HS-5 (cell line): ENCODE measurements at regions not wholly inside any gene's neighbourhood (a gene's known extent, or its start where the extent isn't known, plus 50 kb on each side); places are given as distances from the start of the nearest gene placed in this dataset.
"Not testable (repeated sequence)": the region's sequence is repeated elsewhere in the genome, so short reads cannot be mapped to it uniquely, and the experiment has no call there.

Source experiments
- DNase-seq: peaks from one replicate; pipeline ENCODE4 v3.0.0-alpha.2; 2012; ENCODE audit warnings: low read depth

GRCh38 chr3:178306432-178307115 lies 229.7 kb upstream of the KCNMB2 start:
- no peak for DNase-seq

- no peak for DNase-seq
Measured at GRCh38 chr3:178308771-178309170, 227.5 kb upstream of the KCNMB2 start.

- DNase-seq, result no peak
Measured at GRCh38 chr3:178310949-178311348, 225.3 kb upstream of the KCNMB2 start.

- DNase-seq, result no peak
Measured at GRCh38 chr3:178313716-178314115, 222.5 kb upstream of the KCNMB2 start.

- DNase-seq, result no peak
Measured at GRCh38 chr3:178318340-178318739, 217.9 kb upstream of the KCNMB2 start.

- DNase-seq, result no peak
Measured at GRCh38 chr3:178318941-178319816, 217.1 kb upstream of the KCNMB2 start.

GRCh38 chr3:178320456-178321351 lies 215.5 kb upstream of the KCNMB2 start:
- no peak for DNase-seq

- DNase-seq, result no peak
Measured at GRCh38 chr3:178324356-178324755, 211.9 kb upstream of the KCNMB2 start.

GRCh38 chr3:178325330-178325729 lies 210.9 kb upstream of the KCNMB2 start:
- DNase-seq, result no peak

GRCh38 chr3:178329936-178330335 lies 206.3 kb upstream of the KCNMB2 start:
- no peak for DNase-seq

GRCh38 chr3:178334239-178334638 lies 202.0 kb upstream of the KCNMB2 start:
- no peak for DNase-seq

GRCh38 chr3:178336336-178336735 lies 199.9 kb upstream of the KCNMB2 start:
- DNase-seq, result no peak

GRCh38 chr3:178340506-178340905 lies 195.7 kb upstream of the KCNMB2 start:
- no peak for DNase-seq

GRCh38 chr3:178341636-178342035 lies 194.6 kb upstream of the KCNMB2 start:
- DNase-seq, result no peak

- no peak for DNase-seq
Measured at GRCh38 chr3:178342111-178342510, 194.1 kb upstream of the KCNMB2 start.

GRCh38 chr3:178343433-178344038 lies 192.7 kb upstream of the KCNMB2 start:
- DNase-seq, result no peak

GRCh38 chr3:178345944-178346343 lies 190.3 kb upstream of the KCNMB2 start:
- DNase-seq, result no peak

- not testable (repeated sequence) for DNase-seq
Measured at GRCh38 chr3:178348561-178349217, 187.5 kb upstream of the KCNMB2 start.

- not testable (repeated sequence) for DNase-seq
Measured at GRCh38 chr3:178349218-178349596, 187.0 kb upstream of the KCNMB2 start.

- DNase-seq, result no peak
Measured at GRCh38 chr3:178350763-178351162, 185.5 kb upstream of the KCNMB2 start.

- peak; percentile 84 for DNase-seq
Measured at GRCh38 chr3:178352326-178353005, 183.8 kb upstream of the KCNMB2 start.
